SKM-1 treated with dmso at 0.1 percent for 144 hours (cell line): ENCODE measurements at regions not wholly inside any gene's neighbourhood (a gene's known extent, or its start where the extent isn't known, plus 50 kb on each side); places are given as distances from the start of the nearest gene placed in this dataset.

Experiments used
- DNase-seq: peaks from one replicate; lab custom pipeline; 2025; ENCODE audit not compliant: unreplicated experiment; lab: John Stamatoyannopoulos, UW

DNA sequence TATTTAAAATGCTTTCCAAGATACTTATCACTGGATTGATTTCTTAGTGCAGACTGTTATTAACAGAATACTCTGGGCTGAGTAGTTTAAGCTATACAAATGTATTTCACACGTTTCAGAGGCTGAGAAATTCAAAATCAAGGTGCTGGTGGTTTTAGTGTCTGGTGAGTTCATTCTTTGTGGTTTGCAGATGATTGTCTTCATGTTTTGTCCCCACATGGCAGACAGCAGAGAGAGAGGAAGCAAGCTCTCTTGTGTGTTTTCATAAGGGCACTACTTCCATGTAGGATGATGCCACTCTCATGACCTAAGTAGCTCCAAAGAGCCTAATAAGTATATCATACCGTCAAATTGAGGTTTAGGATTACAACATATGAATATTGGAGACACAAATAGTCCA lies 1348.9 kb upstream of the FLRT2 start:
- no peak for DNase-seq

DNA sequence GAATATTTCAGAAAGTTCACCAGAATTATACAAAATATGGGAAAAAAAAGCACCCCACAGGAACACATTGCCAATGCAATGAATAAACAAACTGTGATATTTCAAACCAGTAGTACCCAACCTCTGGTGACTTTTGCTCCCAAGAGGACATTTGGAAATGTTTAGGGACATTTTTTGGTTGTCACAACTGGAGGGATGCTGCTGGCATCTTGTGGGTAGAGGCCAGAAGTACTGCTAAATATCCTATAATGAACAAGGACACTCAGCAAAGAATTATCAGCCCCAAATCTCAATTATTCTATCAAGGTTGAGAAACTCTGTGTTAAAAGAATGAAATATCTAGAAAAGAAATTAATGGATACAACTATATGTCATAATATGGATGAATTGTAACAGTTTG lies 1334.4 kb upstream of the FLRT2 start:
- DNase-seq: no peak

- DNase-seq: no peak
Measured at GRCh38 chr14:84197704-84198103, 1332.2 kb upstream of the FLRT2 start.

DNA sequence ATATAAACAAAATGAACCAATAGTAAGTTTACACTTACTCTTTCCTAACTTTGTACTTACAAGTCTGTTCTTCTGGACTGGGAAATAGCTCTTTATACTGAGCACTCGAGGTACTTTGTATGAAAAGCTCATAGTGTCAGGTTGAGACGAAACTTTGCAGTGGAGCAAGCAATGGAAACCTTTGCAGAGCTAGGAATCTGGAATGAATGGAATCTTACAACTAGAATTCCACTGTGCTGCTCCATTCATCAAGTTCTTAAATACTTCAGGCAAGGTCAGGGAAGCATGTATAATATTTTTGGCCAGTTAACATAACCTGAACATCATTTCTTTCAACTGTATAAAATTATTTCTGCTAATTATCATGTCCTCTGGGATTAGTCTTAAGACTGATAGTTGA lies 1327.5 kb upstream of the FLRT2 start:
- no peak for DNase-seq

DNA sequence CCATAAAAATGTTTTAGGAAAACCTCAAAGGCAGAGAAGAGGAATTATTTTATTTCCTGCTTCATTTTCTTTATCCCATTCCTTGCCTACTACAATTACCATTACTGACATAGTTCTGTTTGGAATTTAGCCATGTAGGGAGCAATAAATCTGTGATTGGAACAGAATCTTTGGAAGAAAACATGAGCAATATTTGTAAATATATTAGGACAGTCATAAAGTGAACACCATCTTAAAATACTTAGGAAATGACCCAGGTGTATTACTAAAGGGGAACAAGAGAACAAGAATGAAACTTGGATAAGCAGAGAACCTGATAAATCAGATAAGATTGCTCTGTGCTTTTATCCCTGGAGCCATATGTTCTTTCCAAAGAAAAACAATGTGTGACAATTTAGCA lies 1326.0 kb upstream of the FLRT2 start:
- no peak for DNase-seq

DNA sequence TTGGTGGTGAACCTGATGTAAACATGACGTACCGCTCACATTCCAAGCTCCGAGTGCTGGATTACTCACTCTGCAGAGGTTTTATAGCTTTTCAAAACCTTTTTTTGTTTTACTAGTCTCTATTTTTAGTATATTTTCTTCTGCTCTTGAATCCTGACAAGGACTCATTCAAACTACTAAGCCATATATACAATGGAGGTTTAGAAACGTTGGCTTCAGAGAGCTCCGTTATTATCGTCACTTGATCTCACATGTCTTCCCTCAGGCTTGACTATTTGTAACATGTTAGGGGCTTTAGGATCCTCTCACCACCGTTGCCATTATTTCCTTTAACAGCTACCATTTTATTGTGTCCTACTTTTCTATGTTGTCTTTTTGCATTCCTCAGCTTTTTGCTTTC lies 1321.5 kb upstream of the FLRT2 start:
- no peak for DNase-seq

DNA sequence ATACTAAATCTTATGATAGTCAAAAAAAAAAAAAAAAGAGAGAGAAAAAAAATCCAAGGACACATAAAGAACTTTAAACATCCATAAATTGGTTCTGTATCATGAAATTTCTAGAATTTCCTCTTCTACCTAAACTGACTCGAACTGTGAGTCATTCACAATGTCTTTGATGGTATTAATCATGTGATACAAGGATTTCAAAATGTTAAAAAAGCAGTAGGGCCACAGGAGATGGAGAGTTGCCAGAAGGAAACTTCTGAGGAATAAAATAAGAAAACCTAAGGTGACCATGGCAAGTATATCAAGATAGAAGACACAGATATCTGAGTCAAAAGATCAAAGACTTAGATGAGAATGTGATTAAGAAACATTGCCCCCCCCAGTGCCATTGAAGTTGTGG lies 1320.9 kb upstream of the FLRT2 start:
- no peak for DNase-seq

DNA sequence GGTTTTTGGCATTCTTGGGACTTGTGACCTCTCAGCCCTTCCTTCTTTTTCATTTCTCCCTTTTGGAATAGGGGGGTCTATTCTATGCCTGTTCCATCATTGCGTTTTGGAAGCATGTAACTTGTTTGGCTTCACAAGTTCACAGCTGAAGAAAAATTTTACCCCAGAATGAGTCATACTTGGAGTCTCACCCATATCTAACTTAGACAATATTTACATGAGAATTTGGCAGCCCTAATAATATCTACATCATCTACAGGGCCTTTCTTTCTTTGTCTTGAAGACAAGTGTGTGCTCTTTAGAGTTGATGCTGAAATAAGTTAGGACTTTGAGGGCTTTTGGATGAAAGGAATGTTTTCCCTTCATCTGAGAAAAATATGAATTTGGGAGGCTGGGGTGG lies 1312.9 kb upstream of the FLRT2 start:
- no peak for DNase-seq

DNA sequence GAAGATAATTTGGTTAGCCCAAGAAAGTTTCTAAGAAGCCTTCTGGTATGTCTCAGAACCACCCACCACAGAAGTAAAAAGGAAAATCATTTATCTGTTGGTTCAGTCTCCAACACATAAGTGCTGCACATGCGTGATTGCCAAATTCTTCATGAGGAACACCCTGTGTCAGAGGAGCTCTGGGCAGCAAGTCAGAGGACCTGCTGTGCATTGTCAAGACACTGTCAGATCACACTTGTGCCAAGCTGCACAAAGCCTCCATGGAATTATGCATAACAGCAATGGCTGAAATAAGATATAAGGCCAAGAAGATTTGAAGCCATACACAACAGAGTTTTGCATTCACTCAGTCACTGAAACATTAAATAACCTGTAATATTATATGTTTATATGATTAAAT lies 1304.7 kb upstream of the FLRT2 start:
- no peak for DNase-seq

DNA sequence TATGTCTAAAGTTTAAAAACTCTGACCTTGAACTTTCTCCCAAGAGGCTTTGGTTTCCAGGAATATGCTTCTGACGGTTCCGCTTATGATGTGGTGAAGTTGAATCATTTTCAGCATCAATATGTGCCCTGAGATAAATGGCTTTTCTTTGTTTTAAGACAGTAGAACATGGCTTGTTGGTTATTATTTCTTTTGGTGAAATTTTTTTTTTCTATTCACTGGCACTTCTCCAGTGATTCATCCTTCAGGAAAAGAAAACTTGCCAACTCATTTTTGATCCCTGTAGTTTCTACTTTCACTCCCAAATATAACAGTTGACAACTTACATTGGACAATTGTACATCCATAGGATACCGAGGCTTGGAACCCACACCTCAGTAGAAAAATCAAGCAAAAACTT lies 1301.2 kb upstream of the FLRT2 start:
- DNase-seq: no peak

- DNase-seq: no peak
Measured at GRCh38 chr14:84234281-84234680, 1295.7 kb upstream of the FLRT2 start.

DNA sequence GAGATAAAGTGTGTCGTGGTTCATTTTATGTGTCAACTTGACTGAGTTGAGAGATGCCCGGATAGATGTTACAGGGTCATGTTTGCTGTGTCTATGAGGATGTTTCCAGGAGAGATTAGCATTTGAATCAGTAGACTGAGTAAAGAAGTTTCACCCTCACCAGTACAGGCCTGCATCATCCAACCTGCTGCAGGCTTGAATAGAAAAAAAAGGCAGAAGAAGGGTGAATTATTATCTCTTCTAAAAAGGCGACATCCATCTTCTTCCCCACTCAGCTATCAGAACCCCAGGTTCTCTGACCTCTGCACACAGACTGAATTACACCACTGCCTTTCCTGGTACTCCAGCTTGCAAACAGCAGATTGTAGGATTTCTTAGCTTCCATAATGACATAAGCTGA lies 1293.7 kb upstream of the FLRT2 start:
- no peak for DNase-seq

GRCh38 chr14:84237881-84238280 lies 1292.1 kb upstream of the FLRT2 start:
- no peak for DNase-seq

- no peak for DNase-seq
Measured at GRCh38 chr14:84247693-84248092, 1282.3 kb upstream of the FLRT2 start.

DNA sequence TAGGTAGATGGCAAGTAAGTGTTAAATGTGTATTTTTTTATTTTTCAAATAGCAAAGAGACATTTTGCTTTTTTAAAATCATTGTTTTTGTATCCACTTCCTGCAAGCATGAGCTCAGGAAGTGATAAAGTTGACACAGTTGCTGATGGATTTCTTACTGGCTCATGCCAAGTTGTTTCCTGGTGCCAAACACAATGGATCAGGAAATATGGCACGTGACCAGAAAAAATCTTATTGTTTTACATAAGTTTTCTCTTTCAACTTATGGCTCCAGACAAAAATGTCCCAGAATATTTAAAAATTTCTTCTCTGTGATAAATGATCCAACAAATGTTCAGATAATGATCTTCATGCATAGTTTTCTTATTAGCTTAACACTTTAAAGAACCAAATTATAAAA lies 1279.1 kb upstream of the FLRT2 start:
- DNase-seq: no peak

- no peak for DNase-seq
Measured at GRCh38 chr14:84251411-84252115, 1278.4 kb upstream of the FLRT2 start.

DNA sequence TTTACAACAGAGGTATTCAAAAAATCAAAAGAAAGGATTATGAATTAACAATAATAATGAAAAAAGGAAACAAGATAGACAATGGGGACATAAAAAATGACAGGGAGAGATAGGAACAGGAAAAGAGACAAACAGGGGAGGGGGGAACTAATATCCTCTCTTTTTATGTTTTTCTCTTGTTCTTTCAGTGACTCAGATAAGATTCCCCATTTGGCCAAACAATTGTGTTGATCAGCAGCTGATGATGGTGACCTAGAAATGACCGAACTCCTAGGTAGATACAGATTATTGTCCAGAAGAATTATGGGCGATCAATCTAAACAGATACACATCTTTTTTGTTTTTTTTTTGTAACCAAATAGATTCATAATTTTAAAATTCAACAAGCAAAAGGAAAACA lies 1277.2 kb upstream of the FLRT2 start:
- no peak for DNase-seq

- DNase-seq: no peak
Measured at GRCh38 chr14:84253326-84253725, 1276.6 kb upstream of the FLRT2 start.

- no peak for DNase-seq
Measured at GRCh38 chr14:84254290-84254689, 1275.7 kb upstream of the FLRT2 start.

DNA sequence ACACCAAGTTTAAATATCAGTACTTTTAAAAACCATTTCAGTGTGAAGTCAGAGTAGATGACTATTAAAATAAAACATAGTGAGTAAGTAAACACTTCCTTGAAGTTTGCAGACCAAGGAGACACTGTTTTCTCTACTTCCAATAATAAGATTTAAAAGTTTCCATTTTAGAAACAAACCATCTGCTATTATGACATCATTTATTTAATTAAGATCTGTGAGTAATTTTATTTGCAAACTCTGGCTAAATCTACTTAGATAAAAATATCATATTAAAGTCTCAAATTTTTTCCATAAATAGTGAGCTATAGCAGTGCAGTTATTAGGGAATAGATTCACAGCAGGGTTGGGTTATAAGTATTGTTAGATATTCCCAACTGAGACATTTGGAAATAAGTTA lies 1267.0 kb upstream of the FLRT2 start:
- no peak for DNase-seq

- DNase-seq: no peak
Measured at GRCh38 chr14:84272290-84272721, 1257.6 kb upstream of the FLRT2 start.

- no peak for DNase-seq
Measured at GRCh38 chr14:84273181-84273580, 1256.8 kb upstream of the FLRT2 start.

- no peak for DNase-seq
Measured at GRCh38 chr14:84282618-84283017, 1247.3 kb upstream of the FLRT2 start.
